ENCODE measurements at regions not wholly inside any gene's neighbourhood (a gene's known extent, or its start where the extent isn't known, plus 50 kb on each side); places are given as distances from the start of the nearest gene placed in this dataset.

DNA sequence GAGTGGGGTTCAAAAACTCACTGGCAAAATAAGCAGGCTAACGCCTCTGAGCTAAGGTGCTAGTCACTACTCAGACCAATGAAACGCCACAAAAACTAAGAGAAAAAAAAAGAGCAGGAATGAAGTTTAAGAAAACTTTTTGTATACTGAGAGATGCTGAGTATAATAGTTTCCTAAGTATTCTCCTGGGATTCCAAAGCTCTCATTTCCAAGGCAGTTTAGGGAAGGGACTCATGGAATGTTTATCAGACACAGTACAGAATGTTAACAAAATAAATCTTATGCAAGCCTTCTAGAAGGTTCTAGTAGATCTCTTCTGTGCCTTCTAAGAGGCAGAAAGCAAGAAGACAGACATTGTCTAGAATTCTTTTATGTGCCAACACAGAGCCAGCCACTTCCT, 361.9 kb downstream of the MTRR start:
- 33 to 43% methylated on average over 2 of the region's 2 CpGs for WGBS, 2 donors
- TF ChIP-seq, protein P1, sequence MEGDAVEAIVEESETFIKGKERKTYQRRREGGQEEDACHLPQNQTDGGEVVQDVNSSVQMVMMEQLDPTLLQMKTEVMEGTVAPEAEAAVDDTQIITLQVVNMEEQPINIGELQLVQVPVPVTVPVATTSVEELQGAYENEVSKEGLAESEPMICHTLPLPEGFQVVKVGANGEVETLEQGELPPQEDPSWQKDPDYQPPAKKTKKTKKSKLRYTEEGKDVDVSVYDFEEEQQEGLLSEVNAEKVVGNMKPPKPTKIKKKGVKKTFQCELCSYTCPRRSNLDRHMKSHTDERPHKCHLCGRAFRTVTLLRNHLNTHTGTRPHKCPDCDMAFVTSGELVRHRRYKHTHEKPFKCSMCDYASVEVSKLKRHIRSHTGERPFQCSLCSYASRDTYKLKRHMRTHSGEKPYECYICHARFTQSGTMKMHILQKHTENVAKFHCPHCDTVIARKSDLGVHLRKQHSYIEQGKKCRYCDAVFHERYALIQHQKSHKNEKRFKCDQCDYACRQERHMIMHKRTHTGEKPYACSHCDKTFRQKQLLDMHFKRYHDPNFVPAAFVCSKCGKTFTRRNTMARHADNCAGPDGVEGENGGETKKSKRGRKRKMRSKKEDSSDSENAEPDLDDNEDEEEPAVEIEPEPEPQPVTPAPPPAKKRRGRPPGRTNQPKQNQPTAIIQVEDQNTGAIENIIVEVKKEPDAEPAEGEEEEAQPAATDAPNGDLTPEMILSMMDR (IDR thresholded peaks at IDR 0.05), result no peak
- no peak for TF ChIP-seq POLR2A (IDR thresholded peaks at IDR 0.05)
- intact Hi-C loops (cut with DNase I; ENCODE audit: low total_unique reads), result no loop called here

GRCh38 chr5:8233479-8233878, 364.5 kb downstream of the MTRR start:
- Histone ChIP-seq H3K27me3 (no peaks in the 10 kb centered on the region), H3K4me3 (no peak overlapping the region), H3K27ac (no peak overlapping the region), H3K4me1 (no peaks in the 10 kb centered on the region), H3K36me3 (ENCODE audit: low read depth, missing control alignments) (no peaks in the 10 kb centered on the region), H3K9me3 (no peaks in the 10 kb centered on the region)
- intact Hi-C loops (cut with DNase I; ENCODE audit: low total_unique reads), result no loop called here
- DNase-seq, result no peak
- TF ChIP-seq, protein P1 (IDR thresholded peaks at IDR 0.05), result no peak
- no peak for TF ChIP-seq POLR2A (IDR thresholded peaks at IDR 0.05)

More for the DNA sequence above, 361.9 kb downstream of the MTRR start:
- H3K36me3 ChIP-seq (ENCODE audit: low read depth, missing control alignments), result no peaks in the 10 kb centered on the region
- no peak for DNase-seq
- H3K4me3 ChIP-seq, result no peak overlapping the region
- no peaks in the 10 kb centered on the region for H3K4me1 ChIP-seq
- H3K27me3 ChIP-seq, result no peaks in the 10 kb centered on the region
- H3K27ac ChIP-seq, result no peak overlapping the region
- H3K9me3 ChIP-seq, result no peaks in the 10 kb centered on the region

GRCh38 chr5:8234179-8234770, 365.3 kb downstream of the MTRR start:
- WGBS, 2 donors, result 54 to 87% methylated on average over 3 of the region's 3 CpGs
- Histone ChIP-seq H3K9me3 (no peaks in the 10 kb centered on the region), H3K36me3 (ENCODE audit: low read depth, missing control alignments) (no peaks in the 10 kb centered on the region), H3K4me1 (no peaks in the 10 kb centered on the region), H3K27me3 (no peaks in the 10 kb centered on the region), H3K27ac (no peak overlapping the region), H3K4me3 (no peak overlapping the region)
- intact Hi-C loops (cut with DNase I; ENCODE audit: low total_unique reads), result no loop called here
- TF ChIP-seq, protein P1 (IDR thresholded peaks at IDR 0.05), result no peak
- no peak for TF ChIP-seq POLR2A (IDR thresholded peaks at IDR 0.05)
- no peak for DNase-seq

GRCh38 chr5:8238080-8238479, 369.1 kb downstream of the MTRR start:
- DNase-seq, result no peak
- H3K4me1 ChIP-seq, result no peaks in the 10 kb centered on the region
- WGBS, 2 donors, result 87 to 89% methylated on average over 5 of the region's 5 CpGs
- H3K27me3 ChIP-seq, result no peaks in the 10 kb centered on the region
- TF ChIP-seq POLR2A (IDR thresholded peaks at IDR 0.05), result no peak
- TF ChIP-seq, protein P1 (IDR thresholded peaks at IDR 0.05), result no peak
- H3K36me3 ChIP-seq (ENCODE audit: low read depth, missing control alignments), result no peaks in the 10 kb centered on the region
- no peaks in the 10 kb centered on the region for H3K9me3 ChIP-seq
- H3K27ac ChIP-seq, result no peak overlapping the region
- H3K4me3 ChIP-seq, result no peak overlapping the region
- intact Hi-C loops (cut with DNase I; ENCODE audit: low total_unique reads), result no loop called here

- H3K4me1 ChIP-seq, result no peaks in the 10 kb centered on the region
- H3K9me3 ChIP-seq, result no peaks in the 10 kb centered on the region
- no peaks in the 10 kb centered on the region for H3K36me3 ChIP-seq (ENCODE audit: low read depth, missing control alignments)
- no peak for DNase-seq
- H3K4me3 ChIP-seq, result no peak overlapping the region
- 73 to 83% methylated on average over 5 of the region's 5 CpGs for WGBS, 2 donors
- H3K27ac ChIP-seq, result no peak overlapping the region
- TF ChIP-seq, protein P1 (IDR thresholded peaks at IDR 0.05), result no peak
- no peak for TF ChIP-seq POLR2A (IDR thresholded peaks at IDR 0.05)
- H3K27me3 ChIP-seq, result no peaks in the 10 kb centered on the region
- intact Hi-C loops (cut with DNase I; ENCODE audit: low total_unique reads), result no loop called here
Observed at GRCh38 chr5:8239198-8239597, 370.2 kb downstream of the MTRR start.
